NCI-H1092 (cell line): ENCODE measurements at regions not wholly inside any gene's neighbourhood (a gene's known extent, or its start where the extent isn't known, plus 50 kb on each side); places are given as distances from the start of the nearest gene placed in this dataset.
"Not testable (repeated sequence)": the region's sequence is repeated elsewhere in the genome, so short reads cannot be mapped to it uniquely, and the experiment has no call there.

Source experiments
- DNase-seq: peaks from one replicate; lab custom pipeline; 2025; lab: John Stamatoyannopoulos, UW

DNA sequence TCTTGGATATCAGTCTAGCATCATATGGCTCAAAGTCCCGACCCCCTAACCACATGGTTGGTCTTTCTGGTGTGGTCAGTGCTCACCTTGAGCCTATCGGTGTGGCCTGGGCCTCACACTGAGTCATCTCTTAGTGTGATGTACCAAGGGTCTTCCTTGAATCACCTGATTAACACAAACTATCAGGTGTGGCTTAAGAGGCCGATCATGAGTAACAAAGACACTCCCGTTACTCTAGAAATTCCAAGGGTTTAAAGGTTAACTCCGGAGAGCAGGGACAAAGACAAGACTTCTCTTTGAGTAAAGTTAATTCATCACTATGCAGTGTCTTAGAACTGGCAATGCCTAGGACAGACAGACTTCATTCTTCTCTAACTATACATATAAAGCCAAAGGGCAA is 52.3 kb upstream of the ARMC3 start:
- no peak for DNase-seq

- no peak for DNase-seq
These were observed 53.5 kb upstream of the ARMC3 start for GRCh38 chr10:22874189-22874854.

- no peak for DNase-seq
These were observed 71.3 kb upstream of the ARMC3 start for GRCh38 chr10:22856444-22857074.

GRCh38 chr10:22854935-22855421 is 72.9 kb upstream of the ARMC3 start:
- no peak for DNase-seq

DNA sequence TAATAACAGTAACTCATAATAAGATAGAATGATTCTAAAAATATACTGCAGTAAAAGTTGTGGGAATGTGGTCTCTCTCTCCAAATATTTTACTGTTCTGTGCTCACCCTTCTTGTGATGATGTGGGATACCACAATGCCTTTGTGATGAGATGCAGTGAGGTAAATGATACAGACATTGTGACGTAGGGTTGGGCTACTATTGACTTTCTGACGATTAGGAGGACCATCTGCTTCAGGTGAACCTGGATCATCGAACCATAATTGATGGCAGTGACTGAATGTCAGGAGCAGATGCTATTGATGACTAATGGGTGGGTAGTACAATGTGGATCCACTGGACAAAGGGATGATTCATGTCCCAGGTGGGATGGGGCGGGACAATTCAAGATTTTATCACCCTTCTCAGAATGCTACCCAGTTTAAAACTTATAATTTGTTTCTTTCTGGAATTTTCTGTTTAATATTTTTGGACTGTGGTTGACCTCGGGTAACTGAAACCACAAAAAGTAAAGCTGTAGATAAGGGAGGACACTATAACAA is 73.9 kb upstream of the ARMC3 start:
- DNase-seq = no peak

DNA sequence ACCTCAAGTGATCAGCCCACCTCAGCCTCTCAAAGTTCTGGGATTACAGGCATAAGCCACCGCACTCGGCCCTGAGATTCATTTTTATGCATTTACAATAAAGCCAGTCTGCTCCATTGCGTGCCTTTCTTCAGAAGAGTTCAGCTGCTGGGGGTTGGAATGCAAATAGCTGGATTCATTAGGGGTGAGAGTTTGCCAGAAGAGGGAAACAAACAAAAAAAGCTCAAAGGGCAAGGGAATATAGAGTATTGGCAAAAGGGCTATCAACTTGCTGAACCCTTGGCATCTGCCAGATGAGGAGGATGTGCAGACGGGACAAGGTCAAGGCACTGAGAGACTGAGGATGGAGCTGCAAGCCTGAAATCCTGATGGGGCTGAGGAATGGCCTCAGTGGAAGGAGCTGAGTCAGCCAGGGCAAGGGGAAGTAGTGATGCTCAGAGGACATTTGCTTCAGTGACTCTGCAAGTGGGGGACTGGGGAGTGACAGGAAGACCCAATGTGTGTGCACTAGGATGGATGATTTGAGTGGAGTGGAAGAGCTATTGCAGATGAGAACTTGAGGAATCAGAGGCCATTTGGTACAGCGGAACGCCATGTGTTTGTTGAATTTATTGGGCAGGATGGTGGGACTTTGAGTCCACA is 75.0 kb upstream of the ARMC3 start:
- no peak for DNase-seq

DNA sequence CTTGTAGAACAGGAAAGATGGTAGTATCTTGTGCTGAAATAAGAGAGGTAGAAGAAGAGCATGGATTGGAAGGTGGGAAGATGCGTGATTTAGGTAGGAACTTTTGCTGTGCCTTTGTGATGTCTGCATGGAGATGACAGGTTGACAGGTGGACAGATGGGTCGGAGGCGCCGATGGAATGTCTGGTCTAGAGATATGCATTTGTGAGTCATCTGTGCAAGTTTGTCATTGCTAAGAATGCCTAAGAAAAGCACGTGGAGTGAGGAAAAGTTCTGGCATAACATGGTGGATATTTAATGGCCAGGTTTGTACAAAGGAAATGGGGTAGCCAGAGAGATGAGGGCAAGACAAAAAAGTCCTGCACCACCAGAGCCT is 76.0 kb upstream of the ARMC3 start:
- DNase-seq = no peak

DNA sequence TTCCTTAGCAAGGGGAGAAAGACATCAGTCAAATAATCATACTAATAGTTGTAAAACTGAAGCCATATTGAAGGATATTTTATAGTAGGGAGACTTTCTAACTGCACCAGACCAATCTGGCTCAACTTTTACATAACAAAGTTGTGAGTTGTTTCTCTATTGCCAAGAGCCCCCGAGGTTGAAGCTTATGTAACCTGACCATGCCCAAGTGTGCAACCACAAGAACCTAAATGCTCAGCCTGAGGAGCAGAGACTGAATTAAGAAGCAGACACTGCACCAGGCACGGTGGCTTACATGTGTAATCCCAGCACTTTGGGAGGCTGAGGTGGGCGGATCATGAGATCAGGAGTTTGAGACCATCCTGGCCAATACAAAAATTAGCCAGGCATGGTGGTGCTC is 77.3 kb upstream of the ARMC3 start:
- no peak for DNase-seq

- no peak for DNase-seq
These were observed 78.6 kb upstream of the ARMC3 start for GRCh38 chr10:22849077-22849805.

GRCh38 chr10:22848509-22848908 is 79.3 kb upstream of the ARMC3 start:
- no peak for DNase-seq

DNA sequence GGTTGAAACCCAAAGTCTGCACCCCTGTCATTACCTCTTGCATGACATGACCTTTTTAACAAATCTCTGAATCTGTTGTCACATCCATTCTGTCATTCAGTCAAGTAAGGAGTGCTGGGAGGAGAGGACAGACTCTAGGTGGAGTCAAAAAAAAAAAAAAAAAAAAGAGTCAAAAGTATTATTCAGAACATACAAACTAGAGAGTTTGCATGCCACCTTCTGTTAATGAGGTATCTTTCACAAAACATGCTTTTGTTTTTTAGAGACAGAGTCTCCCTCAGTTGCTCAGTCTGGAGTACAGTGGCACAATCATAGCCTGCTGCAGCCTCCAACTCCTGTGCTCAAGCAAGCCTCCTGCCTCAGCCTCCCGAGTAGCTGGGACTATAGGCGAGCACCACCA is 81.6 kb upstream of the ARMC3 start:
- DNase-seq = no peak

GRCh38 chr10:22839639-22840038 is 88.2 kb upstream of the ARMC3 start:
- no peak for DNase-seq

DNA sequence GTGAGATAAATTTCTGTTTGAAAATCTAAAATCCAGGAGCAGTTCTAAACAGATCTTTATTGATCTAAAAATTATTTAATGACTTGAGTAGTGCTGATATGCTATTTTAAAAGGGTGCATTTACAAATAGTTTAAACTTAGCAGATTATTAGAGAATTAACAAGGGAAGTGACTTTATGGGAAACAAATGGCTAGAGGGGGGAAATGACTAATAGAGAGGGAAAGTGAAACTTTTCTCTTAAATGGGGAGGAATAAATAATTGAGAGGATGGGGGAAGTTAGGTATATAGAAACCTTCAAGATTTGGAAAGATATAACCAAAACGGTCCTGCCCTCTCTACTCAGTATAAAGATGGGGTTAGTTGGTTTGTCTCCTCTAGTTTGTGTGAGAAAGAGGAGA is 90.1 kb upstream of the ARMC3 start:
- no peak for DNase-seq

GRCh38 chr10:22837351-22837750 is 90.5 kb upstream of the ARMC3 start:
- no peak for DNase-seq

DNA sequence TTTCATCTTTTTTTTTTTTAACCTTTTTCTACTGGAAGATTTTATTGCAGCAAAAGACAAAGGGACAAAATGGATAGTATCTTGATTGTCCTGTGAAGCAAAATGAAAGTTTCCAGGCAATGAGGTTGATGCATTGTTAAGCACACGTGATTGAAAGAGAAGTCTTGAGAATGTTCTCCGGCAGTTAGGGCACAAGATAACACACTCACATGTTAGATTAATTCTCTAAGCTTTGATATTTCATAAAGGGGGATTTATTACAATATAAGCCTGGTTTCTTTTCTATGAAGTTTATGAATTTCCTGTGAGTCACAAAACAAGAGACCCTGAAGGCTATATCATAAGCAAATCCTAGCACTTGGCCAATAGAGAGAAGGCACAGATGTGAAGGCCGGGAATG is 93.4 kb upstream of the ARMC3 start:
- DNase-seq = no peak

DNA sequence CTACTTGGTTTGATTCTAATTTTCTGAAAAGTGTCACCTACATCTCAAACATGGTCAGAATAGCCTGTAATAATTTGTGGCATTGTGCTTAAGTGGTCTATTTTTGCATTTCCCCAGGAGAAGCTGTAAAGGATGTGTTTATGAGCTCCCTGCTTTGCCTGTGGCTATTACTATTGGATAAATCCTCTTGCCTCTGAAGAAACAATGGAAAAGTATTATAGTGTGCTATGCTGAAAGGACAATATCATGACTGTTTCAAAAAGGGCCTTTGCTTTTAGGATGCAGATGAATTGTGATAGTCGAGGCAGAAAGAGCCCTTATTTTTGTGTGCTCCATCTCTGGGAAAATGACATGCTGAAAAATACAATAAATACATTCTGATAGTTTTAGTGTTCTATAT is 94.1 kb upstream of the ARMC3 start:
- DNase-seq = no peak

- no peak for DNase-seq
These were observed 94.5 kb upstream of the ARMC3 start for GRCh38 chr10:22833353-22833752.

DNA sequence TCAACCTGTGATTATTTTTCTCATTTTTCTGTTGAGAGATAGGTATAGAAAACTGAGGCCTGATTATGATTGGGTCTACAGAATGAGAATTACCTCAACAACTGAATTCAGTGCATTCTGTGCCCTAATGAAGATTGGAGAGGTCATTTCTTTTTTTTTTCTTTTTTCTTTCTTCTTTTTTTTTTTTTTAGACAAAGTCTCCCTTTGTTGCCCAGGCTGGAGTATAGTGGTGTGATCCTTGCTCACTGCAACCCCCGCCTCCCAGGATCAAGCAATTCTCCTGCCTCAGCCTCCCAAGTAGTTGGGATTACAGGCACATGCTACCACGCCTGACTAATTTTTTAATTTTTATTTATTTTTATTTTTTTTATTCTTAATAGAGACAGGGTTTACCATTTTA is 95.0 kb upstream of the ARMC3 start:
- no peak for DNase-seq

GRCh38 chr10:22832066-22832602 is 95.7 kb upstream of the ARMC3 start:
- no peak for DNase-seq

DNA sequence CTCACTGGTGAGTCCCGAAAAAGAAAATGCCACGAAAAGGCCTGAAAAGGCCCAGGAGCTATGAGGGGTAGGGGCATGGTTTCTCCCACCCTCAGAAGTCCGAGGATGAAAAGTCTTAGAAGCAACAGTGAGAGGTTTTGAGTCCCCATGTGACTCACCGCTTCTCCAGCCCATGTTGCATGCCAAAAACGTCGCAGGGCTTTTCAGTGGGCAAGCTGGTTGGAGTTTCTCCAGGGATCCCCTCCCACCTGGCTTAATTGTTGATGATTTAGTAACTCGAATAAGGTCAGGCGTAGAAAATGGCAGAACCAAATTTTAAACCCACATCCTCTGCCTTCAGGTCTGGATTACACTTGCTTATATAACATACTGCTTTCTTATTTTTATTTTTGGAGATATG is 96.3 kb upstream of the ARMC3 start:
- DNase-seq = no peak

GRCh38 chr10:22828712-22829111 is 99.1 kb upstream of the ARMC3 start:
- not testable (repeated sequence) for DNase-seq

- no peak for DNase-seq
These were observed 102.0 kb upstream of the ARMC3 start for GRCh38 chr10:22825841-22826240.
